ENCODE measurements at regions not wholly inside any gene's neighbourhood (a gene's known extent, or its start where the extent isn't known, plus 50 kb on each side); places are given as distances from the start of the nearest gene placed in this dataset.

GRCh38 chr7:50960621-50961310 lies 178.1 kb upstream of the GRB10 start:
- no peak for TF ChIP-seq ZSCAN20 (CRISPR knock-in tag; IDR thresholded peaks at IDR 0.05)
- no peak for TF ChIP-seq USF2 (IDR thresholded peaks at IDR 0.05)
- TF ChIP-seq NR3C1 (IDR thresholded peaks at IDR 0.05) = no peak
- TF ChIP-seq KDM5A (IDR thresholded peaks at IDR 0.05) = no peak
- no peak for TF ChIP-seq EHMT2 (IDR thresholded peaks at IDR 0.05; ENCODE audit: low read depth)
- TF ChIP-seq SMC3 (IDR thresholded peaks at IDR 0.05) = no peak
- no peak for TF ChIP-seq HDAC2 (IDR thresholded peaks at IDR 0.05)
- TF ChIP-seq POLR2AphosphoS2 (conservative IDR thresholded peaks at IDR 0.05; ENCODE audit: low read length) = no peak
- no peak for TF ChIP-seq FOSB (CRISPR knock-in tag; IDR thresholded peaks at IDR 0.05)
- no peak for TF ChIP-seq PHF8 (IDR thresholded peaks at IDR 0.05; ENCODE audit: borderline replicate concordance, low read depth)
- TF ChIP-seq CBX8 (IDR thresholded peaks at IDR 0.05) = no peak
- no peak for TF ChIP-seq HOXB13 (CRISPR knock-in tag; IDR thresholded peaks at IDR 0.05; ENCODE audit: low read depth)
- no peak for TF ChIP-seq PBX3 (IDR thresholded peaks at IDR 0.05)
- TF ChIP-seq ZNF302 (CRISPR knock-in tag; IDR thresholded peaks at IDR 0.05) = no peak
- no peak for TF ChIP-seq E2F6 (IDR thresholded peaks at IDR 0.05; ENCODE audit: borderline replicate concordance, low read depth)
- TF ChIP-seq SREBF2 (IDR thresholded peaks at IDR 0.05) = no peak
- no peak for TF ChIP-seq HEYL (CRISPR knock-in tag; IDR thresholded peaks at IDR 0.05)
- no peak for TF ChIP-seq FOXS1 (CRISPR knock-in tag; IDR thresholded peaks at IDR 0.05)
- no peak for TF ChIP-seq EP300 (IDR thresholded peaks at IDR 0.05)
- no peak for TF ChIP-seq TFCP2L1 (CRISPR knock-in tag; IDR thresholded peaks at IDR 0.05)
- CTCF ChIA-PET = no interaction called here
- FAIRE-seq (no peak), ATAC-seq (no peak), DNase-seq (ENCODE audit: low read depth in 1 of 2, low spot score in 1 of 2) (no peak)
- H3K9me3 ChIP-seq = no peaks in the 10 kb centered on the region
- H3K4me3 ChIP-seq = no peak overlapping the region
- H3K27ac ChIP-seq = peak overlapping the region in 1 of 2 experiments; percentile 43; a peak in 3 of 6 replicates
- POLR2A ChIA-PET = no interaction called here
- peaks cover 34% of the 10 kb centered on the region for H3K4me1 ChIP-seq
- 87% methylated on average over 14 of the region's 14 CpGs for WGBS (ENCODE audit: missing lambda C conversion rate)
- H3K4me2 ChIP-seq = no peak overlapping the region

- DNase-seq (ENCODE audit: low read depth in 1 of 2, low spot score in 1 of 2) (no peak), FAIRE-seq (no peak), ATAC-seq (no peak)
- Histone ChIP-seq H3K4me1 (peaks cover 34% of the 10 kb centered on the region), H3K27ac (no peak overlapping the region), H3K9me3 (no peaks in the 10 kb centered on the region), H3K4me2 (no peak overlapping the region), H3K4me3 (no peak overlapping the region)
- POLR2A ChIA-PET = no interaction called here
- WGBS (ENCODE audit: missing lambda C conversion rate) = 73% methylated on average over 1 of the region's 1 CpG
- CTCF ChIA-PET = no interaction called here
- TF ChIP-seq E2F6 (IDR thresholded peaks at IDR 0.05; ENCODE audit: borderline replicate concordance, low read depth) (no peak), HDAC2 (IDR thresholded peaks at IDR 0.05) (no peak), RFX5 (IDR thresholded peaks at IDR 0.05) (no peak), ESRRA (IDR thresholded peaks at IDR 0.05; ENCODE audit: borderline replicate concordance, low read length) (no peak), RAD21 (conservative IDR thresholded peaks at IDR 0.05 in 1 of 2, IDR thresholded peaks at IDR 0.05 in 1 of 2) (no peak), SREBF2 (IDR thresholded peaks at IDR 0.05) (no peak), CBX8 (IDR thresholded peaks at IDR 0.05) (no peak), PBX3 (IDR thresholded peaks at IDR 0.05) (no peak), ATOH8 (CRISPR knock-in tag; IDR thresholded peaks at IDR 0.05; ENCODE audit: low read depth) (no peak)
Measured at GRCh38 chr7:50959991-50960390, 177.3 kb upstream of the GRB10 start.

Data from A549 (cell line).